MM.1S (cell line): ENCODE measurements at regions not wholly inside any gene's neighbourhood (a gene's known extent, or its start where the extent isn't known, plus 50 kb on each side); places are given as distances from the start of the nearest gene placed in this dataset.

ENCODE experiments used
- CTCF ChIP-seq: fragments of 300-600 bp; sonication (generic); IDR thresholded peaks from 2 replicates; pipeline ENCODE4 v1.5.1; 2016; ENCODE audit warnings: antibody characterized with exemption, low read length, mixed read lengths
- EZH2 ChIP-seq: fragments of 300-600 bp; sonication (generic); optimal IDR thresholded peaks from 2 replicates; pipeline ENCODE3; 2017; ENCODE audit warnings: low read depth, mild to moderate bottlenecking, antibody characterized with exemption, low read length, mixed read lengths

GRCh38 chr4:120525106-120525505 is 397.4 kb downstream of the PRDM5 start:
- TF ChIP-seq CTCF: no peak
- TF ChIP-seq EZH2: no peak
